Lower leg skin (tissue), 3 donors: ENCODE measurements at regions not wholly inside any gene's neighbourhood (a gene's known extent, or its start where the extent isn't known, plus 50 kb on each side); places are given as distances from the start of the nearest gene placed in this dataset.
"Not testable (repeated sequence)": the region's sequence is repeated elsewhere in the genome, so short reads cannot be mapped to it uniquely, and the experiment has no call there.

ENCODE experiments used
- CTCF ChIP-seq, 3 donors: fragments of 450-650 bp; IDR thresholded peaks; one replicate each; pipeline ENCODE4 v1.5.1; 2016; ENCODE audit warnings: antibody characterized with exemption in 3 of 3, mild to moderate bottlenecking in 3 of 3, moderate library complexity in 2 of 3
- POLR2A ChIP-seq, 2 donors: fragments of 450-650 bp; IDR thresholded peaks; one replicate each; pipeline ENCODE4 v1.6.1; 2016 to 2017; ENCODE audit warnings: antibody characterized with exemption in 2 of 2, mild to moderate bottlenecking in 1 of 2, moderate library complexity in 1 of 2

GRCh38 chr1:120487542-120487941, 72.7 kb downstream of the NBPF8 start:
- TF ChIP-seq CTCF, POLR2A (IDR thresholded peaks at IDR 0.05): not testable (repeated sequence)
